GM20431 (cell line): ENCODE measurements at regions not wholly inside any gene's neighbourhood (a gene's known extent, or its start where the extent isn't known, plus 50 kb on each side); places are given as distances from the start of the nearest gene placed in this dataset.

Source experiments
- in situ Hi-C: fragments of 300-500 bp; cut with MseI, MboI; formaldehyde crosslinking; loops from one replicate; pipeline ENCODE4 v1.15.0; 2020; ENCODE audit warnings: low sequenced_read_pairs; ENCODE audit not compliant: unreplicated experiment

GRCh38 chr1:193421487-193421886 lies 235.1 kb upstream of the B3GALT2 start:
- in situ Hi-C loops: no loop called here

- in situ Hi-C loops: no loop called here
Measured at GRCh38 chr1:193419295-193419694, 232.9 kb upstream of the B3GALT2 start.

GRCh38 chr1:193418745-193419058 lies 232.3 kb upstream of the B3GALT2 start:
- in situ Hi-C loops: no loop called here

GRCh38 chr1:193417945-193418744 lies 231.7 kb upstream of the B3GALT2 start:
- in situ Hi-C loops: no loop called here

- in situ Hi-C loops: no loop called here
Measured at GRCh38 chr1:193417403-193417802, 231.0 kb upstream of the B3GALT2 start.

GRCh38 chr1:193416226-193417024 lies 230.0 kb upstream of the B3GALT2 start:
- in situ Hi-C loops: no loop called here

GRCh38 chr1:193415256-193415655 lies 228.8 kb upstream of the B3GALT2 start:
- in situ Hi-C loops: no loop called here

GRCh38 chr1:193413376-193413775 lies 227.0 kb upstream of the B3GALT2 start:
- in situ Hi-C loops: no loop called here

- in situ Hi-C loops: no loop called here
Measured at GRCh38 chr1:193412748-193413147, 226.3 kb upstream of the B3GALT2 start.

GRCh38 chr1:193411714-193412113 lies 225.3 kb upstream of the B3GALT2 start:
- in situ Hi-C loops: no loop called here

GRCh38 chr1:193411215-193411614 lies 224.8 kb upstream of the B3GALT2 start:
- in situ Hi-C loops: no loop called here

GRCh38 chr1:193408782-193409293 lies 222.4 kb upstream of the B3GALT2 start:
- in situ Hi-C loops: no loop called here

- in situ Hi-C loops: no loop called here
Measured at GRCh38 chr1:193406901-193407300, 220.5 kb upstream of the B3GALT2 start.

- in situ Hi-C loops: no loop called here
Measured at GRCh38 chr1:193404236-193404635, 217.8 kb upstream of the B3GALT2 start.

GRCh38 chr1:193402977-193403376 lies 216.6 kb upstream of the B3GALT2 start:
- in situ Hi-C loops: no loop called here

- in situ Hi-C loops: no loop called here
Measured at GRCh38 chr1:193402037-193402436, 215.6 kb upstream of the B3GALT2 start.

- in situ Hi-C loops: no loop called here
Measured at GRCh38 chr1:193394336-193394735, 207.9 kb upstream of the B3GALT2 start.

- in situ Hi-C loops: no loop called here
Measured at GRCh38 chr1:193392686-193393085, 206.3 kb upstream of the B3GALT2 start.

GRCh38 chr1:193388683-193389082 lies 202.3 kb upstream of the B3GALT2 start:
- in situ Hi-C loops: no loop called here

GRCh38 chr1:193388165-193388564 lies 201.8 kb upstream of the B3GALT2 start:
- in situ Hi-C loops: no loop called here

GRCh38 chr1:193387406-193387805 lies 201.0 kb upstream of the B3GALT2 start:
- in situ Hi-C loops: no loop called here
